ENCODE measurements at regions not wholly inside any gene's neighbourhood (a gene's known extent, or its start where the extent isn't known, plus 50 kb on each side); places are given as distances from the start of the nearest gene placed in this dataset.

- TF ChIP-seq YY1 (IDR thresholded peaks at IDR 0.05; ENCODE audit: insufficient read depth, insufficient read length), result no peak
- no peak for TF ChIP-seq SUZ12 (IDR thresholded peaks at IDR 0.05; ENCODE audit: extremely low read depth, insufficient read depth, insufficient read length)
These were observed 119.3 kb downstream of the RASGEF1B start for GRCh38 chr4:81352446-81352835.

Measured in NT2/D1 (cell line).